ENCODE measurements at regions not wholly inside any gene's neighbourhood (a gene's known extent, or its start where the extent isn't known, plus 50 kb on each side); places are given as distances from the start of the nearest gene placed in this dataset.

DNA sequence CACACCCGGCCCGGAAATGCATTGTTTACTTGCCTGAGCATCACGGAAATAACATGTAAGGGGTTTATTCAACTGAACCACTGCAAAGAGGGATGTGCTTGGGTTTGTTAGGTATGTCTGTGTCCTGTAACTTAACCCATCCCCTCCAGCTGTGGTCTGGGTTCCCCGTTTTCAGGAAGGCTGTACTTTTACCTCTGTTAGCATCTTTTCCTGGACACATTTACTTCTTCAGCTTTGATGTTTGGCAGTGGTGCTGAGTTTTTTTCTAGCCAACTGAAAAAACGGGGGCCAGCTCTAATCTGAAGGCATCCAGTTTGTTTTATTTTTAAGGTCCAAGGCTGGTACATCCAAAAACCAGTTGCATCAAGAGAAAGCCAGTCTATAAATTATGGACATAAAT is 561.8 kb downstream of the BNC2 start:
- TF ChIP-seq, protein P1, sequence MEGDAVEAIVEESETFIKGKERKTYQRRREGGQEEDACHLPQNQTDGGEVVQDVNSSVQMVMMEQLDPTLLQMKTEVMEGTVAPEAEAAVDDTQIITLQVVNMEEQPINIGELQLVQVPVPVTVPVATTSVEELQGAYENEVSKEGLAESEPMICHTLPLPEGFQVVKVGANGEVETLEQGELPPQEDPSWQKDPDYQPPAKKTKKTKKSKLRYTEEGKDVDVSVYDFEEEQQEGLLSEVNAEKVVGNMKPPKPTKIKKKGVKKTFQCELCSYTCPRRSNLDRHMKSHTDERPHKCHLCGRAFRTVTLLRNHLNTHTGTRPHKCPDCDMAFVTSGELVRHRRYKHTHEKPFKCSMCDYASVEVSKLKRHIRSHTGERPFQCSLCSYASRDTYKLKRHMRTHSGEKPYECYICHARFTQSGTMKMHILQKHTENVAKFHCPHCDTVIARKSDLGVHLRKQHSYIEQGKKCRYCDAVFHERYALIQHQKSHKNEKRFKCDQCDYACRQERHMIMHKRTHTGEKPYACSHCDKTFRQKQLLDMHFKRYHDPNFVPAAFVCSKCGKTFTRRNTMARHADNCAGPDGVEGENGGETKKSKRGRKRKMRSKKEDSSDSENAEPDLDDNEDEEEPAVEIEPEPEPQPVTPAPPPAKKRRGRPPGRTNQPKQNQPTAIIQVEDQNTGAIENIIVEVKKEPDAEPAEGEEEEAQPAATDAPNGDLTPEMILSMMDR (conservative IDR thresholded peaks at IDR 0.05; ENCODE audit: low read length): no peak
- TF ChIP-seq EZH2phosphoT487 (IDR thresholded peaks at IDR 0.05; ENCODE audit: borderline replicate concordance, low read depth, low read length): no peak
- intact Hi-C loops (cut with micrococcal nuclease; ENCODE audit: unreplicated experiment): no loop called here
- no peaks in the 10 kb centered on the region for H3K36me3 ChIP-seq (ENCODE audit: insufficient read depth, low read length)
- no peak overlapping the region for H3K4me2 ChIP-seq (ENCODE audit: low read length)
- H3K4me3 ChIP-seq (ENCODE audit: low read depth, low read length, poor library complexity, severe bottlenecking): no peak overlapping the region
- H3K9me2 ChIP-seq (ENCODE audit: insufficient read depth, low read length): no peaks in the 10 kb centered on the region
- ChIA-PET POLR2A (interaction anchor here (0.6 kb wide), 1 partner anchor 21 kb away, joined by 3 read pairs; no protein-coding TSS in a partner anchor), CTCF (ENCODE audit: unreplicated experiment) (no interaction called here)
- no peak overlapping the region for H2AFZ ChIP-seq (ENCODE audit: low read length)
- no peaks in the 10 kb centered on the region for H4K20me1 ChIP-seq (ENCODE audit: insufficient read depth, low read length)
- BruUV-seq (replicated peaks): no TSS peak
- no peak for DNase-seq (ENCODE audit: low spot score)
- H3K4me1 ChIP-seq (ENCODE audit: insufficient read depth, low read length, poor library complexity, severe bottlenecking): no peaks in the 10 kb centered on the region
- no peaks in the 10 kb centered on the region for H3K79me2 ChIP-seq (ENCODE audit: insufficient read depth, low read depth, low read length)
- H3K27ac ChIP-seq (ENCODE audit: low read depth, low read length, poor library complexity, severe bottlenecking): no peak overlapping the region
- H3K9me3 ChIP-seq (ENCODE audit: low read length): no peaks in the 10 kb centered on the region

DNA sequence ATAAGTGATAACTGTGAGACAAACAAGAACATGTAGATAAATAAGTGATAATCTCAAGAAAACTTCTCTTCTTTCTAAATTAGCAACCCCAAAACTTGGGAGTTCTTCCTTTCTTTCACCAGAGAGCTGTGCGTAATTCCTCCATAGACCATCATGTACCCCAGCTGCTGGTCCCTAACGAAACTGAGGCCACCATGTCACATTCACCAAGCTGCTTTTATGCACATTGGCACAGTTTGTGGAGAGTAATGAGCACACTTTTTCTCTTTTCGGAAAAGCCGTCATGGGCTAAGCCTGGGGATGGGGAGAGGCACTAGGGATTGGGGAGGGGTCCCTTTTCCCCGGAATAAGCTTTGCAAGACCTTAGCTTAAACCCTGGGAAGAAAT is 561.4 kb downstream of the BNC2 start:
- no peak overlapping the region for H3K27ac ChIP-seq (ENCODE audit: low read depth, low read length, poor library complexity, severe bottlenecking)
- no peaks in the 10 kb centered on the region for H3K9me3 ChIP-seq (ENCODE audit: low read length)
- no peak for TF ChIP-seq EZH2phosphoT487 (IDR thresholded peaks at IDR 0.05; ENCODE audit: borderline replicate concordance, low read depth, low read length)
- TF ChIP-seq, protein P1 (conservative IDR thresholded peaks at IDR 0.05; ENCODE audit: low read length): no peak
- H2AFZ ChIP-seq (ENCODE audit: low read length): no peak overlapping the region
- H3K79me2 ChIP-seq (ENCODE audit: insufficient read depth, low read depth, low read length): no peaks in the 10 kb centered on the region
- ChIA-PET POLR2A (interaction anchor here (0.6 kb wide), 1 partner anchor 21 kb away, joined by 3 read pairs; no protein-coding TSS in a partner anchor), CTCF (ENCODE audit: unreplicated experiment) (no interaction called here)
- H3K9me2 ChIP-seq (ENCODE audit: insufficient read depth, low read length): no peaks in the 10 kb centered on the region
- H3K4me2 ChIP-seq (ENCODE audit: low read length): no peak overlapping the region
- H4K20me1 ChIP-seq (ENCODE audit: insufficient read depth, low read length): no peaks in the 10 kb centered on the region
- H3K4me3 ChIP-seq (ENCODE audit: low read depth, low read length, poor library complexity, severe bottlenecking): no peak overlapping the region
- intact Hi-C loops (cut with micrococcal nuclease; ENCODE audit: unreplicated experiment): no loop called here
- DNase-seq (ENCODE audit: low spot score): no peak
- no peaks in the 10 kb centered on the region for H3K36me3 ChIP-seq (ENCODE audit: insufficient read depth, low read length)
- no TSS peak for BruUV-seq (replicated peaks)
- H3K4me1 ChIP-seq (ENCODE audit: insufficient read depth, low read length, poor library complexity, severe bottlenecking): no peaks in the 10 kb centered on the region

DNA sequence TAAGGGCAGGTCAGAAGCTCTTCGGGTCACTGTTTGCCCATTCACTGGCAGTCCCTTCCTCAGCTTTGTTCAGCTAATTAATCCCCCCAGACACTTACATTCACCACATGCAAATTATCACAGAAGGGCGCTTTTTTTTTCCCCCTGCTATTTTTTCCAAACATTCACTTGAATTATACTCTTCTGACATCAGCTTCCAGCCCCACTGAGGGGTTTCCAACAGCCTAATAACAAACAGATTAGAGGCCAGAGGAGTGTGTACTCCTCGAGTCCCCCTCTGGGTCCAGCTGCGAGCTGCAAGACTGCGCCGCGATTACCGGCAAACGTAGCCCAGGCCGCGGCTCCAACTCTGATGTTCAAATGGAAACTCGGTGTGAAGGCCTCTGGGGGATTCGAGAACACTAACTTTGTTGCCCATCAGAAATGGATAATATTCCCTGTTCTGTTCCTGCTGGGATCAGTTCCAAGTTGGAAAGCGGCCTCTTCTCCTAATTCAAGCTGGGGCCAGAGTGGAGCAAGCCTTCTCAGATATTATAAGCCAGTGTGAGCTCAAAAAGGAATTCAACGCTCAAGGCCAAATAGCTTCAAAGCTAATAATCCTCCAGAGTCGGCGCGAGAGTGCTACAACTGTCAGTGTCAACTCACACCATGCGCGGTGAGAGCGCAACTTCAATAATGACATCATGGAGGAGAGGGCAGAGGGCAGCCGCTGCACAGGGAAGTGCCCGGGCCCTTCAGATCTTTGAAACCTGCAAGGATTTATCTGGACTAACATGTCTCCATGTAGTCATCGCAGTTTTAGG is 560.8 kb downstream of the BNC2 start:
- CTCF ChIA-PET (ENCODE audit: unreplicated experiment): no interaction called here
- POLR2A ChIA-PET: interaction anchor here (0.6 kb wide), 2 partner anchors 22 to 105 kb away, joined by 3 read pairs; no protein-coding TSS in a partner anchor
- no TSS peak for BruUV-seq (replicated peaks)

More for the DNA sequence above, 560.8 kb downstream of the BNC2 start:
- intact Hi-C loops (cut with micrococcal nuclease; ENCODE audit: unreplicated experiment): no loop called here
- no peak overlapping the region for H3K4me2 ChIP-seq (ENCODE audit: low read length)
- H3K79me2 ChIP-seq (ENCODE audit: insufficient read depth, low read depth, low read length): no peaks in the 10 kb centered on the region
- no peaks in the 10 kb centered on the region for H3K9me3 ChIP-seq (ENCODE audit: low read length)
- H3K9me2 ChIP-seq (ENCODE audit: insufficient read depth, low read length): no peaks in the 10 kb centered on the region
- no peaks in the 10 kb centered on the region for H3K4me1 ChIP-seq (ENCODE audit: insufficient read depth, low read length, poor library complexity, severe bottlenecking)
- no peaks in the 10 kb centered on the region for H4K20me1 ChIP-seq (ENCODE audit: insufficient read depth, low read length)
- no peaks in the 10 kb centered on the region for H3K36me3 ChIP-seq (ENCODE audit: insufficient read depth, low read length)
- no peak overlapping the region for H3K27ac ChIP-seq (ENCODE audit: low read depth, low read length, poor library complexity, severe bottlenecking)
- H2AFZ ChIP-seq (ENCODE audit: low read length): no peak overlapping the region
- TF ChIP-seq, protein P1 (conservative IDR thresholded peaks at IDR 0.05; ENCODE audit: low read length): no peak
- no peak for TF ChIP-seq EZH2phosphoT487 (IDR thresholded peaks at IDR 0.05; ENCODE audit: borderline replicate concordance, low read depth, low read length)
- H3K4me3 ChIP-seq (ENCODE audit: low read depth, low read length, poor library complexity, severe bottlenecking): no peak overlapping the region
- no peak for DNase-seq (ENCODE audit: low spot score)
